ENCODE measurements at regions not wholly inside any gene's neighbourhood (a gene's known extent, or its start where the extent isn't known, plus 50 kb on each side); places are given as distances from the start of the nearest gene placed in this dataset.

DNA sequence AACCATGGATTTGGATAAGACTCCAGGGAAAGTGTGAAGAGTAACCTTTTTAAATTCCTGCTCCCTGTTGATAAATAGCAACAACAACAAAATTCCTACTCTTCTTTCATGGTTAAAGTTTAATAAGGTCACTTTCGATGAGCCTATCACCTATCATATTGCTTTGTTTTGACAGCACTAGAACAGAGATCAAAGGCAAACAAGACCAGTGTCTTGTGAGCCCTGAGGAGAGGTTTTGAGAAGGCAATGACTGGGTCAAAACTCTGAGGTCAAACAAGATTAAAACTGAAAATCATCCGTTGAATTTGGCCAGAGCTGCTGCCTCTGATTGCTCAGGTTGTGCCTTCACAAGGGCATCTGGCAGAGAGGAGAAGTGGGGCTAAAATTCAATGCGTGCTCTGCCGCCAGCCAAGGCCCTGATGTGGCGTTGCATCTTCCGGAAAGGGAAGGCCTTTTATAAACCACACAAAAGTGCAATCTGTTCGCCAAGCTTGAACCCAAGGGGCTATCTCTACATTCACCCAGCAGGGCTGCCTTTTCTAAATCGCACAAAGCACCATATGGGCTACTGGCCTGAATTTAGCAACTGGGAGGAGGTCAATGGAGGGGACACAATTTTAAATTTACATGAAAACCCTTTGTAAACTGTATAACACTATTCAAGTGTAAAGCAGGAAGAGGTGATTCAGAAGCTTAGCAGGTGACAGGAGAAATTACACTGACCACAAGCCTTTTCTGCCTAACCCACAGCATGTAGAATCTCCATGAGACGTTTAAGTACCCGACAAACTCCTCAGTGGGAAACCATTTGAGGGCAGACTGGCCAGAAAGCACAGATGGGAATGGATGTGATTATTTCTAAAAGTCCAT lies 140.8 kb downstream of the DAD1 start:
- TF ChIP-seq, protein P1, sequence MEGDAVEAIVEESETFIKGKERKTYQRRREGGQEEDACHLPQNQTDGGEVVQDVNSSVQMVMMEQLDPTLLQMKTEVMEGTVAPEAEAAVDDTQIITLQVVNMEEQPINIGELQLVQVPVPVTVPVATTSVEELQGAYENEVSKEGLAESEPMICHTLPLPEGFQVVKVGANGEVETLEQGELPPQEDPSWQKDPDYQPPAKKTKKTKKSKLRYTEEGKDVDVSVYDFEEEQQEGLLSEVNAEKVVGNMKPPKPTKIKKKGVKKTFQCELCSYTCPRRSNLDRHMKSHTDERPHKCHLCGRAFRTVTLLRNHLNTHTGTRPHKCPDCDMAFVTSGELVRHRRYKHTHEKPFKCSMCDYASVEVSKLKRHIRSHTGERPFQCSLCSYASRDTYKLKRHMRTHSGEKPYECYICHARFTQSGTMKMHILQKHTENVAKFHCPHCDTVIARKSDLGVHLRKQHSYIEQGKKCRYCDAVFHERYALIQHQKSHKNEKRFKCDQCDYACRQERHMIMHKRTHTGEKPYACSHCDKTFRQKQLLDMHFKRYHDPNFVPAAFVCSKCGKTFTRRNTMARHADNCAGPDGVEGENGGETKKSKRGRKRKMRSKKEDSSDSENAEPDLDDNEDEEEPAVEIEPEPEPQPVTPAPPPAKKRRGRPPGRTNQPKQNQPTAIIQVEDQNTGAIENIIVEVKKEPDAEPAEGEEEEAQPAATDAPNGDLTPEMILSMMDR (IDR thresholded peaks at IDR 0.05 in 2 of 3, conservative IDR thresholded peaks at IDR 0.05 in 1 of 3; ENCODE audit: control insufficient read depth in 2 of 3, extremely low read depth in 1 of 3, insufficient read depth in 1 of 3, low read depth in 3 of 3, low read length in 3 of 3), result no peak
- peak; percentile 37 for TF ChIP-seq JUNB (IDR thresholded peaks at IDR 0.05)
- no peak for TF ChIP-seq RELA (IDR thresholded peaks at IDR 0.05; ENCODE audit: borderline replicate concordance, partially characterized antibody)
- no peak for TF ChIP-seq POLR2AphosphoS5 (IDR thresholded peaks at IDR 0.05; ENCODE audit: low read length)
- TF ChIP-seq MYC (IDR thresholded peaks at IDR 0.05; ENCODE audit: insufficient read depth, insufficient read length, insufficient replicate concordance, low read length, severe bottlenecking), result no peak
- no peak for TF ChIP-seq NFYB (IDR thresholded peaks at IDR 0.05; ENCODE audit: insufficient read depth, low read depth, low read length)
- TF ChIP-seq PAX5 (IDR thresholded peaks at IDR 0.05; ENCODE audit: borderline replicate concordance, low read depth, low read length), result no peak; the same call in 1 of the 2 replicates
